Effector memory CD8-positive, alpha-beta T cell (primary cell): ENCODE measurements at regions not wholly inside any gene's neighbourhood (a gene's known extent, or its start where the extent isn't known, plus 50 kb on each side); places are given as distances from the start of the nearest gene placed in this dataset.
"Not testable (repeated sequence)": the region's sequence is repeated elsewhere in the genome, so short reads cannot be mapped to it uniquely, and the experiment has no call there.

Experiments
- ATAC-seq: fragments of 150-1000 bp; cut with Tn5 transposase; replicated peaks from 2 replicates; pipeline ENCODE4 v1.10.0; 2021; ENCODE audit warnings: mild to moderate bottlenecking, moderate library complexity
- DNase-seq, 3 experiments: peaks; one replicate each; pipeline ENCODE4 v3.0.0; 2021
- H3K27ac Mint-ChIP-seq, 2 donors: one replicate each; pipeline ENCODE4 v1.8.0; 2022; ENCODE audit warnings: mild to moderate bottlenecking in 2 of 2, mixed read lengths in 2 of 2, moderate library complexity in 2 of 2
- H3K27me3 Mint-ChIP-seq, 2 donors: one replicate each; pipeline ENCODE4 v1.8.0; 2022; ENCODE audit warnings: mixed read lengths in 2 of 2
- H3K36me3 Mint-ChIP-seq: one replicate; pipeline ENCODE4 v1.8.0; 2022; ENCODE audit warnings: mild to moderate bottlenecking, moderate library complexity, mixed read lengths; ENCODE audit not compliant: insufficient read depth
- H3K4me1 Mint-ChIP-seq, 2 donors: one replicate each; pipeline ENCODE4 v1.8.0; 2022; ENCODE audit warnings: low read depth in 2 of 2, mixed read lengths in 2 of 2
- H3K4me3 Mint-ChIP-seq, 2 donors: one replicate each; pipeline ENCODE4 v1.8.0; 2022; ENCODE audit warnings: mild to moderate bottlenecking in 2 of 2, mixed read lengths in 2 of 2, moderate library complexity in 2 of 2
- H3K9me3 Mint-ChIP-seq, 2 donors: one replicate each; pipeline ENCODE4 v1.8.0; 2022; ENCODE audit warnings: mixed read lengths in 2 of 2

GRCh38 chr9:40992472-40992821 lies 136.0 kb downstream of the FOXD4L6 start:
- not testable (repeated sequence) for H3K4me3 Mint-ChIP-seq, H3K27ac Mint-ChIP-seq, H3K9me3 Mint-ChIP-seq, ATAC-seq, DNase-seq, H3K27me3 Mint-ChIP-seq
- Mint-ChIP-seq H3K4me1 (peaks cover 23 to 34% of the 10 kb centered on the region in 2 donors), H3K36me3 (peaks cover 40% of the 10 kb centered on the region)

GRCh38 chr9:40991741-40992471 lies 136.6 kb downstream of the FOXD4L6 start:
- Mint-ChIP-seq H3K36me3 (peaks cover 35% of the 10 kb centered on the region), H3K4me1 (peaks cover 19 to 29% of the 10 kb centered on the region in 2 donors)
- H3K27ac Mint-ChIP-seq, H3K27me3 Mint-ChIP-seq, H3K9me3 Mint-ChIP-seq, H3K4me3 Mint-ChIP-seq: not testable (repeated sequence)
- ATAC-seq (peak; percentile 95), DNase-seq (peak; percentile 98 to 99 (median 99))

- not testable (repeated sequence) for ATAC-seq, H3K27me3 Mint-ChIP-seq, DNase-seq, H3K9me3 Mint-ChIP-seq, H3K27ac Mint-ChIP-seq, H3K4me3 Mint-ChIP-seq
- Mint-ChIP-seq H3K36me3 (peaks cover 31% of the 10 kb centered on the region), H3K4me1 (peaks cover 14 to 24% of the 10 kb centered on the region in 2 donors)
Measured at GRCh38 chr9:40991100-40991740, 137.3 kb downstream of the FOXD4L6 start.

- H3K4me1 Mint-ChIP-seq, H3K9me3 Mint-ChIP-seq, DNase-seq, H3K4me3 Mint-ChIP-seq, H3K27ac Mint-ChIP-seq, ATAC-seq, H3K27me3 Mint-ChIP-seq, H3K36me3 Mint-ChIP-seq: not testable (repeated sequence)
Measured at GRCh38 chr9:40986332-40986731, 142.1 kb downstream of the FOXD4L6 start.

- H3K27ac Mint-ChIP-seq, H3K9me3 Mint-ChIP-seq, H3K4me1 Mint-ChIP-seq, H3K4me3 Mint-ChIP-seq, ATAC-seq, DNase-seq, H3K27me3 Mint-ChIP-seq, H3K36me3 Mint-ChIP-seq: not testable (repeated sequence)
Measured at GRCh38 chr9:40975351-40975750, 153.1 kb downstream of the FOXD4L6 start.

- not testable (repeated sequence) for H3K27ac Mint-ChIP-seq, H3K9me3 Mint-ChIP-seq, ATAC-seq, H3K4me3 Mint-ChIP-seq, DNase-seq, H3K27me3 Mint-ChIP-seq, H3K36me3 Mint-ChIP-seq, H3K4me1 Mint-ChIP-seq
Measured at GRCh38 chr9:40974912-40975311, 153.6 kb downstream of the FOXD4L6 start.

GRCh38 chr9:40971773-40972172 lies 156.7 kb downstream of the FOXD4L6 start:
- not testable (repeated sequence) for ATAC-seq, H3K27me3 Mint-ChIP-seq, DNase-seq, H3K9me3 Mint-ChIP-seq, H3K27ac Mint-ChIP-seq, H3K4me1 Mint-ChIP-seq, H3K4me3 Mint-ChIP-seq, H3K36me3 Mint-ChIP-seq

GRCh38 chr9:40970340-40970739 lies 158.1 kb downstream of the FOXD4L6 start:
- not testable (repeated sequence) for H3K4me3 Mint-ChIP-seq, H3K27me3 Mint-ChIP-seq, H3K36me3 Mint-ChIP-seq, H3K4me1 Mint-ChIP-seq, ATAC-seq, H3K27ac Mint-ChIP-seq, H3K9me3 Mint-ChIP-seq, DNase-seq

- ATAC-seq, H3K27ac Mint-ChIP-seq: not testable (repeated sequence)
Measured at GRCh38 chr9:40962461-40962860, 166.0 kb downstream of the FOXD4L6 start.

GRCh38 chr9:40951876-40952494 lies 176.5 kb downstream of the FOXD4L6 start:
- not testable (repeated sequence) for ATAC-seq, H3K36me3 Mint-ChIP-seq, H3K27ac Mint-ChIP-seq

More at GRCh38 chr9:40962461-40962860, 166.0 kb downstream of the FOXD4L6 start:
- H3K27me3 Mint-ChIP-seq, H3K36me3 Mint-ChIP-seq, H3K4me3 Mint-ChIP-seq, DNase-seq, H3K4me1 Mint-ChIP-seq, H3K9me3 Mint-ChIP-seq: not testable (repeated sequence)

GRCh38 chr9:40946228-40946627 lies 182.3 kb downstream of the FOXD4L6 start:
- not testable (repeated sequence) for H3K27ac Mint-ChIP-seq, ATAC-seq, DNase-seq, H3K4me3 Mint-ChIP-seq, H3K4me1 Mint-ChIP-seq, H3K9me3 Mint-ChIP-seq, H3K27me3 Mint-ChIP-seq, H3K36me3 Mint-ChIP-seq

More at GRCh38 chr9:40951876-40952494, 176.5 kb downstream of the FOXD4L6 start:
- not testable (repeated sequence) for H3K4me3 Mint-ChIP-seq, H3K9me3 Mint-ChIP-seq, H3K27me3 Mint-ChIP-seq, H3K4me1 Mint-ChIP-seq, DNase-seq

GRCh38 chr9:40942730-40943129 lies 185.8 kb downstream of the FOXD4L6 start:
- DNase-seq, H3K27me3 Mint-ChIP-seq, H3K4me1 Mint-ChIP-seq, H3K36me3 Mint-ChIP-seq, H3K4me3 Mint-ChIP-seq, H3K27ac Mint-ChIP-seq, H3K9me3 Mint-ChIP-seq, ATAC-seq: not testable (repeated sequence)

GRCh38 chr9:40939888-40940209 lies 188.6 kb downstream of the FOXD4L6 start:
- not testable (repeated sequence) for H3K36me3 Mint-ChIP-seq, DNase-seq, H3K9me3 Mint-ChIP-seq, H3K4me1 Mint-ChIP-seq, H3K27ac Mint-ChIP-seq, ATAC-seq, H3K4me3 Mint-ChIP-seq, H3K27me3 Mint-ChIP-seq
